H9 (cell line): ENCODE measurements at regions not wholly inside any gene's neighbourhood (a gene's known extent, or its start where the extent isn't known, plus 50 kb on each side); places are given as distances from the start of the nearest gene placed in this dataset.

Experiments used
- DNase-seq: peaks from one replicate; pipeline ENCODE4 v3.0.0-alpha.2; 2017
- H2AFZ ChIP-seq: one replicate; pipeline ENCODE4 v1.6.1; 2013; ENCODE audit warnings: mild to moderate bottlenecking, low read length, control low read depth, moderate library complexity
- H2AK5ac ChIP-seq: 2 replicates; pipeline ENCODE4 v1.6.1; 2013; ENCODE audit warnings: low read length, control low read depth, mixed read lengths; ENCODE audit not compliant: insufficient read length
- H2BK120ac ChIP-seq: one replicate; pipeline ENCODE4 v1.6.1; 2013; ENCODE audit warnings: low read depth, mild to moderate bottlenecking, low read length, control low read depth, inconsistent platforms; ENCODE audit not compliant: poor library complexity, severe bottlenecking
- H2BK12ac ChIP-seq: 2 replicates; pipeline ENCODE4 v1.6.1; 2013; ENCODE audit warnings: low read length, control low read depth, mixed read lengths, low read depth; ENCODE audit not compliant: insufficient read length
- H2BK15ac ChIP-seq: 2 replicates; pipeline ENCODE4 v1.6.1; 2013; ENCODE audit warnings: low read depth, low read length, control low read depth
- H2BK20ac ChIP-seq: one replicate; pipeline ENCODE4 v1.6.1; 2013; ENCODE audit warnings: low read depth, mild to moderate bottlenecking, low read length, control low read depth, inconsistent platforms; ENCODE audit not compliant: poor library complexity, severe bottlenecking
- H2BK5ac ChIP-seq: 2 replicates; pipeline ENCODE4 v1.6.1; 2013; ENCODE audit warnings: low read length, control low read depth, mixed read lengths; ENCODE audit not compliant: insufficient read length
- H3K14ac ChIP-seq: 2 replicates; pipeline ENCODE4 v1.6.1; 2013; ENCODE audit warnings: low read length, control low read depth; ENCODE audit not compliant: insufficient read depth
- H3K18ac ChIP-seq: 2 replicates; pipeline ENCODE4 v1.6.1; 2013; ENCODE audit warnings: low read depth, mild to moderate bottlenecking, mixed read lengths, low read length, control low read depth; ENCODE audit not compliant: insufficient read length
- H3K23ac ChIP-seq: 2 replicates; pipeline ENCODE4 v1.6.1; 2013; ENCODE audit warnings: low read length, control low read depth, mixed read lengths, low read depth; ENCODE audit not compliant: insufficient read length
- H3K23me2 ChIP-seq: 2 replicates; pipeline ENCODE4 v1.6.1; 2013; ENCODE audit warnings: low read depth, mild to moderate bottlenecking, mixed read lengths, low read length, control low read depth; ENCODE audit not compliant: insufficient read length, poor library complexity, severe bottlenecking
- H3K27ac ChIP-seq: 2 replicates; pipeline ENCODE4 v1.5.1; 2013; ENCODE audit warnings: low read length, control low read depth, mixed read lengths, low read depth; ENCODE audit not compliant: insufficient read length
- H3K27me3 ChIP-seq: 2 replicates; pipeline ENCODE4 v1.6.1; 2013; ENCODE audit warnings: low read length, control low read depth, inconsistent platforms; ENCODE audit not compliant: insufficient read depth
- H3K4ac ChIP-seq: 2 replicates; pipeline ENCODE4 v1.6.1; 2013; ENCODE audit warnings: low read depth, mild to moderate bottlenecking, control low read depth, inconsistent platforms, low read length, moderate library complexity
- H3K4me1 ChIP-seq: 2 replicates; pipeline ENCODE4 v1.6.1; 2013; ENCODE audit warnings: low read length, control low read depth, inconsistent platforms; ENCODE audit not compliant: insufficient read depth
- H3K4me2 ChIP-seq: 2 replicates; pipeline ENCODE4 v1.6.1; 2013; ENCODE audit warnings: low read length, control low read depth, mixed read lengths; ENCODE audit not compliant: insufficient read length, insufficient read depth
- H3K56ac ChIP-seq: 2 replicates; pipeline ENCODE4 v1.6.1; 2013; ENCODE audit warnings: low read depth, mild to moderate bottlenecking, mixed read lengths, low read length, control low read depth; ENCODE audit not compliant: insufficient read length
- H3K79me1 ChIP-seq: 2 replicates; pipeline ENCODE4 v1.6.1; 2013; ENCODE audit warnings: low read depth, mild to moderate bottlenecking, moderate library complexity, low read length, control low read depth, inconsistent platforms; ENCODE audit not compliant: insufficient read depth, poor library complexity, severe bottlenecking
- H3K79me2 ChIP-seq: 2 replicates; pipeline ENCODE4 v1.6.1; 2013; ENCODE audit warnings: low read length, control low read depth, inconsistent platforms; ENCODE audit not compliant: insufficient read depth
- H3K9ac ChIP-seq: 2 replicates; pipeline ENCODE4 v1.6.1; 2013; ENCODE audit warnings: low read length, control low read depth, mixed read lengths; ENCODE audit not compliant: insufficient read length; ENCODE audit errors: extremely low read depth
- H3K9me3 ChIP-seq: one replicate; pipeline ENCODE4 v1.6.1; 2013; ENCODE audit warnings: low read depth, low read length, inconsistent platforms; ENCODE audit not compliant: control insufficient read depth
- H3T11ph ChIP-seq: one replicate; pipeline ENCODE4 v1.6.1; 2013; ENCODE audit warnings: mild to moderate bottlenecking, low read length, control low read depth, inconsistent platforms
- H4K20me1 ChIP-seq: one replicate; pipeline ENCODE4 v1.6.1; 2013; ENCODE audit not compliant: control insufficient read depth, insufficient read length, insufficient read depth
- H4K5ac ChIP-seq: 2 replicates; pipeline ENCODE4 v1.6.1; 2013; ENCODE audit warnings: low read depth, mild to moderate bottlenecking, mixed read lengths, low read length, control low read depth; ENCODE audit not compliant: insufficient read length
- H4K8ac ChIP-seq: replicated peaks from 2 replicates; pipeline ENCODE4 v1.6.1; 2013; ENCODE audit warnings: low read length, control low read depth, mixed read lengths, low read depth; ENCODE audit not compliant: insufficient read length
- H4K91ac ChIP-seq: 2 replicates; pipeline ENCODE4 v1.6.1; 2013; ENCODE audit warnings: low read depth, mild to moderate bottlenecking, moderate library complexity, mixed read lengths, low read length, control low read depth; ENCODE audit not compliant: insufficient read length
- H3K27ac Mint-ChIP-seq, 3 experiments: 2 replicates in 2 of 3; 3 replicates in 1 of 3; pipeline ENCODE4 v1.8.0; 2020 to 2021; ENCODE audit warnings: mixed read lengths in 3 of 3, mild to moderate bottlenecking in 1 of 3, moderate library complexity in 1 of 3
- H3K27me3 Mint-ChIP-seq: 2 replicates; pipeline ENCODE4 v1.8.0; 2021; ENCODE audit warnings: low read depth, mild to moderate bottlenecking, moderate library complexity, mixed read lengths
- H3K36me3 Mint-ChIP-seq, 3 experiments: 2 replicates in 2 of 3; 3 replicates in 1 of 3; pipeline ENCODE4 v1.8.0; 2020 to 2021; ENCODE audit warnings: low read depth in 3 of 3, mixed read lengths in 3 of 3; ENCODE audit not compliant: insufficient read depth in 1 of 3
- H3K4me1 Mint-ChIP-seq, 2 experiments: 2 replicates each; pipeline ENCODE4 v1.8.0; 2020; ENCODE audit warnings: mixed read lengths in 2 of 2
- H3K4me3 Mint-ChIP-seq, 2 experiments: 2 replicates in 1 of 2; 3 replicates in 1 of 2; pipeline ENCODE4 v1.8.0; 2020 to 2021; ENCODE audit warnings: mild to moderate bottlenecking in 2 of 2, mixed read lengths in 2 of 2, moderate library complexity in 1 of 2
- H3K9me3 Mint-ChIP-seq, 2 experiments: 2 replicates in 1 of 2; 3 replicates in 1 of 2; pipeline ENCODE4 v1.8.0; 2020; ENCODE audit warnings: mild to moderate bottlenecking in 2 of 2, mixed read lengths in 2 of 2, moderate library complexity in 1 of 2
- WGBS: extraction: QIAGEN DNeasy Blood & Tissue Kit; methylation state at CpG from one replicate; pipeline ENCODE4 v1.1.7; 2013; ENCODE audit warnings: missing lambda C conversion rate, low lambda C conversion rate, mixed read lengths; ENCODE audit not compliant: insufficient read length; ENCODE audit errors: extremely low coverage; 5-methylcytosine and 5-hydroxymethylcytosine counted together
- TF ChIP-seq, protein P1 (sequence below): fragments of 200-600 bp; sonication (generic); conservative IDR thresholded peaks from 3 replicates; pipeline ENCODE4 v1.8.0; 2021; ENCODE audit warnings: antibody characterized with exemption, mild to moderate bottlenecking

- H4K91ac ChIP-seq: no peak overlapping the region
- H3K9me3 Mint-ChIP-seq: no peaks in the 10 kb centered on the region
- H3K56ac ChIP-seq: no peak overlapping the region
- H2BK120ac ChIP-seq: no peak overlapping the region
- H2BK20ac ChIP-seq: no peak overlapping the region
- H3K4me2 ChIP-seq: no peak overlapping the region
- H3K4me1 Mint-ChIP-seq: peaks cover 0 to 11% of the 10 kb centered on the region in 2 experiments; a peak in 3 of 4 replicates
- no peak overlapping the region for H4K5ac ChIP-seq
- H3K18ac ChIP-seq: no peak overlapping the region
- H3K23me2 ChIP-seq: no peaks in the 10 kb centered on the region
- no peak overlapping the region for H2BK5ac ChIP-seq
- no peaks in the 10 kb centered on the region for H3K79me1 ChIP-seq
- H3K14ac ChIP-seq: no peak overlapping the region
- H4K8ac ChIP-seq: no peak overlapping the region
- peaks cover 1% of the 10 kb centered on the region; the same call in 1 of the 2 replicates for H3K27me3 Mint-ChIP-seq
- H3K36me3 Mint-ChIP-seq: no peaks in the 10 kb centered on the region
- no peak overlapping the region for H3K27ac Mint-ChIP-seq
- no peaks in the 10 kb centered on the region for H3K9me3 ChIP-seq
- WGBS: no CpG with 5 or more reads among the region's 11 CpGs
- H3K23ac ChIP-seq: no peak overlapping the region
- no peak overlapping the region for H2AFZ ChIP-seq
- no peak overlapping the region for H3K4ac ChIP-seq
- no peak overlapping the region for H2AK5ac ChIP-seq
- no peak overlapping the region for H2BK12ac ChIP-seq
- H3K9ac ChIP-seq: no peak overlapping the region
- no peaks in the 10 kb centered on the region for H3K27me3 ChIP-seq
- no peak overlapping the region for H2BK15ac ChIP-seq
- H3K27ac ChIP-seq: no peak overlapping the region
- no peak for DNase-seq
- peak overlapping the region in 1 of 2 experiments; percentile 45; a peak in 2 of 5 replicates for H3K4me3 Mint-ChIP-seq
- H3K79me2 ChIP-seq: no peaks in the 10 kb centered on the region
- TF ChIP-seq, protein P1, sequence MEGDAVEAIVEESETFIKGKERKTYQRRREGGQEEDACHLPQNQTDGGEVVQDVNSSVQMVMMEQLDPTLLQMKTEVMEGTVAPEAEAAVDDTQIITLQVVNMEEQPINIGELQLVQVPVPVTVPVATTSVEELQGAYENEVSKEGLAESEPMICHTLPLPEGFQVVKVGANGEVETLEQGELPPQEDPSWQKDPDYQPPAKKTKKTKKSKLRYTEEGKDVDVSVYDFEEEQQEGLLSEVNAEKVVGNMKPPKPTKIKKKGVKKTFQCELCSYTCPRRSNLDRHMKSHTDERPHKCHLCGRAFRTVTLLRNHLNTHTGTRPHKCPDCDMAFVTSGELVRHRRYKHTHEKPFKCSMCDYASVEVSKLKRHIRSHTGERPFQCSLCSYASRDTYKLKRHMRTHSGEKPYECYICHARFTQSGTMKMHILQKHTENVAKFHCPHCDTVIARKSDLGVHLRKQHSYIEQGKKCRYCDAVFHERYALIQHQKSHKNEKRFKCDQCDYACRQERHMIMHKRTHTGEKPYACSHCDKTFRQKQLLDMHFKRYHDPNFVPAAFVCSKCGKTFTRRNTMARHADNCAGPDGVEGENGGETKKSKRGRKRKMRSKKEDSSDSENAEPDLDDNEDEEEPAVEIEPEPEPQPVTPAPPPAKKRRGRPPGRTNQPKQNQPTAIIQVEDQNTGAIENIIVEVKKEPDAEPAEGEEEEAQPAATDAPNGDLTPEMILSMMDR: no peak
- no peaks in the 10 kb centered on the region for H3K4me1 ChIP-seq
- H3T11ph ChIP-seq: no peak overlapping the region
- H4K20me1 ChIP-seq: no peaks in the 10 kb centered on the region
Measured at GRCh38 chr20:50249447-50250388, 59.1 kb downstream of the CEBPB start.
